HG02981 (cell line): ENCODE measurements at regions not wholly inside any gene's neighbourhood (a gene's known extent, or its start where the extent isn't known, plus 50 kb on each side); places are given as distances from the start of the nearest gene placed in this dataset.
A peak's percentile ranks its signal among the peaks of the same experiment; 100 is the strongest.

Experiments
- ATAC-seq: cut with Tn5 transposase; IDR thresholded peaks from one replicate; pipeline ENCODE4 v1.9.1; 2021; ENCODE audit warnings: mild to moderate bottlenecking, moderate library complexity; ENCODE audit not compliant: unreplicated experiment

- no peak for ATAC-seq
Measured at GRCh38 chr9:19600538-19600937, 188.3 kb downstream of the SLC24A2 start.

- ATAC-seq, result no peak
Measured at GRCh38 chr9:19598722-19599121, 189.9 kb downstream of the ACER2 start.

GRCh38 chr9:19597176-19597575 is 188.4 kb downstream of the ACER2 start:
- no peak for ATAC-seq

GRCh38 chr9:19595003-19595402 is 186.2 kb downstream of the ACER2 start:
- no peak for ATAC-seq

- ATAC-seq, result no peak
Measured at GRCh38 chr9:19587678-19588077, 178.9 kb downstream of the ACER2 start.

- no peak for ATAC-seq
Measured at GRCh38 chr9:19583890-19584289, 175.1 kb downstream of the ACER2 start.

GRCh38 chr9:19577411-19577810 is 168.6 kb downstream of the ACER2 start:
- ATAC-seq, result no peak

GRCh38 chr9:19568946-19569345 is 160.1 kb downstream of the ACER2 start:
- ATAC-seq, result no peak

- ATAC-seq, result no peak
Measured at GRCh38 chr9:19564396-19565061, 155.7 kb downstream of the ACER2 start.

GRCh38 chr9:19555214-19555613 is 146.4 kb downstream of the ACER2 start:
- ATAC-seq, result no peak

GRCh38 chr9:19554529-19554928 is 145.7 kb downstream of the ACER2 start:
- no peak for ATAC-seq

GRCh38 chr9:19553441-19553840 is 144.6 kb downstream of the ACER2 start:
- no peak for ATAC-seq

GRCh38 chr9:19552282-19553105 is 143.7 kb downstream of the ACER2 start:
- no peak for ATAC-seq

GRCh38 chr9:19551124-19551929 is 142.5 kb downstream of the ACER2 start:
- peak; percentile 54 for ATAC-seq

- ATAC-seq, result no peak
Measured at GRCh38 chr9:19550009-19550408, 141.2 kb downstream of the ACER2 start.

GRCh38 chr9:19533373-19533772 is 124.6 kb downstream of the ACER2 start:
- no peak for ATAC-seq

- no peak for ATAC-seq
Measured at GRCh38 chr9:19527663-19528062, 118.9 kb downstream of the ACER2 start.

- no peak for ATAC-seq
Measured at GRCh38 chr9:19522558-19522957, 113.7 kb downstream of the ACER2 start.

GRCh38 chr9:19521205-19521604 is 112.4 kb downstream of the ACER2 start:
- no peak for ATAC-seq

GRCh38 chr9:19517202-19517942 is 108.6 kb downstream of the ACER2 start:
- ATAC-seq, result no peak

- no peak for ATAC-seq
Measured at GRCh38 chr9:19516348-19516747, 107.5 kb downstream of the ACER2 start.
